HepG2 (cell line): ENCODE measurements at regions not wholly inside any gene's neighbourhood (a gene's known extent, or its start where the extent isn't known, plus 50 kb on each side); places are given as distances from the start of the nearest gene placed in this dataset.

Source experiments
- FOXA3 ChIP-seq: IDR thresholded peaks from 2 replicates; pipeline ENCODE4 v1.6.1; 2016; ENCODE audit warnings: missing genetic modification reagents, missing compliant biosample characterization
- PPARG ChIP-seq: conservative IDR thresholded peaks from 2 replicates; pipeline ENCODE4 v1.6.1; 2016; ENCODE audit warnings: missing biosample characterization, missing genetic modification reagents
- ZNF205 ChIP-seq: IDR thresholded peaks from 2 replicates; pipeline ENCODE4 v1.6.1; 2018; ENCODE audit warnings: missing biosample characterization, missing genetic modification reagents
- ZNF326 ChIP-seq: sonication (generic); formaldehyde crosslinking; IDR thresholded peaks from 2 replicates; pipeline ENCODE4 v1.4.0; 2020; ENCODE audit warnings: missing genetic modification reagents, borderline replicate concordance
- ZNF331 ChIP-seq: sonication (generic); formaldehyde crosslinking; IDR thresholded peaks from 2 replicates; pipeline ENCODE4 v1.4.0; 2020; ENCODE audit warnings: missing genetic modification reagents
- ZNF558 ChIP-seq: sonication (generic); formaldehyde crosslinking; IDR thresholded peaks from 2 replicates; pipeline ENCODE4 v1.9.0; 2022; ENCODE audit warnings: mild to moderate bottlenecking, missing genetic modification reagents, borderline replicate concordance
- ZNF644 ChIP-seq: IDR thresholded peaks from 2 replicates; pipeline ENCODE4 v1.6.1; 2016; ENCODE audit warnings: low read depth
- ZNF790 ChIP-seq: sonication (generic); formaldehyde crosslinking; IDR thresholded peaks from 2 replicates; pipeline ENCODE4 v1.8.0; 2022; ENCODE audit warnings: missing genetic modification reagents, mild to moderate bottlenecking, borderline replicate concordance
- TF ChIP-seq, protein P1 (sequence below): sonication (generic); formaldehyde crosslinking; IDR thresholded peaks from 2 replicates; pipeline ENCODE4 v1.5.0; 2020; ENCODE audit warnings: mild to moderate bottlenecking, missing genetic modification reagents, moderate library complexity
- TF ChIP-seq, protein P2 (sequence below): IDR thresholded peaks from 2 replicates; pipeline ENCODE4 v1.6.1; 2012; ENCODE audit warnings: inconsistent platforms

DNA sequence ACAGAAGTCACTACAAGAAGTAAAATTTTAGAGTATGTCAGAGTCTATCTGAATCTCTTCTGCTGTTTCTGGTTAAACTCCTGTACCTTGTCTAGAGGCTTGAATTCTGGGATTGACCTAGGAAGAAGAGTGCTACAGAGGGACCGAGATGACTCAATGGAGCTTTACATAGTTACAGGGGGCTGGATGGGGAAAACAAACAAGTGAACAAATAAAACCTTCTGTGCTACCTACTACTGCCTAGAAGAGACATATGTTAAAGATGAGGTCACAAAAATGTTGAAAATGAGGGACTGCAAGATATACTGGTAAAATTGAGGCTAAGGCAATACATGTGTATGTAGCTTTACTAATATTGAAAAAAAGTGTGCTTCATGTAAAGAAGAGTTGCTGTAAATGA is 265.4 kb upstream of the TFPI start:
- no peak for TF ChIP-seq ZNF326 (CRISPR knock-in tag)
- no peak for TF ChIP-seq ZNF558 (CRISPR knock-in tag)
- TF ChIP-seq ZNF205 (CRISPR knock-in tag) = no peak
- TF ChIP-seq, protein P1, sequence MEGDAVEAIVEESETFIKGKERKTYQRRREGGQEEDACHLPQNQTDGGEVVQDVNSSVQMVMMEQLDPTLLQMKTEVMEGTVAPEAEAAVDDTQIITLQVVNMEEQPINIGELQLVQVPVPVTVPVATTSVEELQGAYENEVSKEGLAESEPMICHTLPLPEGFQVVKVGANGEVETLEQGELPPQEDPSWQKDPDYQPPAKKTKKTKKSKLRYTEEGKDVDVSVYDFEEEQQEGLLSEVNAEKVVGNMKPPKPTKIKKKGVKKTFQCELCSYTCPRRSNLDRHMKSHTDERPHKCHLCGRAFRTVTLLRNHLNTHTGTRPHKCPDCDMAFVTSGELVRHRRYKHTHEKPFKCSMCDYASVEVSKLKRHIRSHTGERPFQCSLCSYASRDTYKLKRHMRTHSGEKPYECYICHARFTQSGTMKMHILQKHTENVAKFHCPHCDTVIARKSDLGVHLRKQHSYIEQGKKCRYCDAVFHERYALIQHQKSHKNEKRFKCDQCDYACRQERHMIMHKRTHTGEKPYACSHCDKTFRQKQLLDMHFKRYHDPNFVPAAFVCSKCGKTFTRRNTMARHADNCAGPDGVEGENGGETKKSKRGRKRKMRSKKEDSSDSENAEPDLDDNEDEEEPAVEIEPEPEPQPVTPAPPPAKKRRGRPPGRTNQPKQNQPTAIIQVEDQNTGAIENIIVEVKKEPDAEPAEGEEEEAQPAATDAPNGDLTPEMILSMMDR (CRISPR knock-in tag) = no peak
- TF ChIP-seq FOXA3 = no peak
- TF ChIP-seq ZNF790 (CRISPR knock-in tag) = no peak
- TF ChIP-seq, protein P2, sequence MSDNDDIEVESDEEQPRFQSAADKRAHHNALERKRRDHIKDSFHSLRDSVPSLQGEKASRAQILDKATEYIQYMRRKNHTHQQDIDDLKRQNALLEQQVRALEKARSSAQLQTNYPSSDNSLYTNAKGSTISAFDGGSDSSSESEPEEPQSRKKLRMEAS = no peak
- TF ChIP-seq ZNF331 = no peak
- no peak for TF ChIP-seq ZNF644 (CRISPR knock-in tag)
- TF ChIP-seq PPARG = no peak
